Stomach (tissue), 4 donors: ENCODE measurements at regions not wholly inside any gene's neighbourhood (a gene's known extent, or its start where the extent isn't known, plus 50 kb on each side); places are given as distances from the start of the nearest gene placed in this dataset.

Source experiments
- EP300 ChIP-seq: sonication (generic); formaldehyde crosslinking; IDR thresholded peaks from one replicate; pipeline ENCODE4 v1.6.1; 2017; ENCODE audit warnings: antibody characterized with exemption
- POLR2A ChIP-seq, 4 donors: fragments of 450-650 bp; IDR thresholded peaks; one replicate each; pipeline ENCODE4 v1.6.1; 2016; ENCODE audit warnings: antibody characterized with exemption in 4 of 4, control low read depth in 2 of 4, mild to moderate bottlenecking in 1 of 4, moderate library complexity in 1 of 4
- POLR2AphosphoS5 ChIP-seq, 3 donors: sonication (generic); formaldehyde crosslinking; IDR thresholded peaks; one replicate each; pipeline ENCODE4 v1.6.1; 2016; ENCODE audit warnings: antibody characterized with exemption in 3 of 3
- TF ChIP-seq, protein P1 (sequence below), 7 experiments: fragments of 450-650 bp in 4 of 7; fragments of 200-600 bp in 3 of 7; sonication (generic) in 3 of 7; IDR thresholded peaks; one replicate each; pipeline ENCODE4 v1.5.1; 2016 to 2019; ENCODE audit warnings: antibody characterized with exemption in 7 of 7, control low read depth in 2 of 7, mild to moderate bottlenecking in 1 of 7

- TF ChIP-seq, protein P1, sequence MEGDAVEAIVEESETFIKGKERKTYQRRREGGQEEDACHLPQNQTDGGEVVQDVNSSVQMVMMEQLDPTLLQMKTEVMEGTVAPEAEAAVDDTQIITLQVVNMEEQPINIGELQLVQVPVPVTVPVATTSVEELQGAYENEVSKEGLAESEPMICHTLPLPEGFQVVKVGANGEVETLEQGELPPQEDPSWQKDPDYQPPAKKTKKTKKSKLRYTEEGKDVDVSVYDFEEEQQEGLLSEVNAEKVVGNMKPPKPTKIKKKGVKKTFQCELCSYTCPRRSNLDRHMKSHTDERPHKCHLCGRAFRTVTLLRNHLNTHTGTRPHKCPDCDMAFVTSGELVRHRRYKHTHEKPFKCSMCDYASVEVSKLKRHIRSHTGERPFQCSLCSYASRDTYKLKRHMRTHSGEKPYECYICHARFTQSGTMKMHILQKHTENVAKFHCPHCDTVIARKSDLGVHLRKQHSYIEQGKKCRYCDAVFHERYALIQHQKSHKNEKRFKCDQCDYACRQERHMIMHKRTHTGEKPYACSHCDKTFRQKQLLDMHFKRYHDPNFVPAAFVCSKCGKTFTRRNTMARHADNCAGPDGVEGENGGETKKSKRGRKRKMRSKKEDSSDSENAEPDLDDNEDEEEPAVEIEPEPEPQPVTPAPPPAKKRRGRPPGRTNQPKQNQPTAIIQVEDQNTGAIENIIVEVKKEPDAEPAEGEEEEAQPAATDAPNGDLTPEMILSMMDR (IDR thresholded peaks at IDR 0.05) = no peak
- TF ChIP-seq POLR2A (IDR thresholded peaks at IDR 0.05) (no peak), POLR2AphosphoS5 (IDR thresholded peaks at IDR 0.05) (no peak), EP300 (no peak)
Measured at GRCh38 chr16:51034481-51035109, 116.5 kb downstream of the SALL1 start.
